Globus pallidus (tissue), 1 donor: ENCODE measurements at regions not wholly inside any gene's neighbourhood (a gene's known extent, or its start where the extent isn't known, plus 50 kb on each side); places are given as distances from the start of the nearest gene placed in this dataset.
A peak's percentile ranks its signal among the peaks of the same experiment; 100 is the strongest.
"Not testable (repeated sequence)": the region's sequence is repeated elsewhere in the genome, so short reads cannot be mapped to it uniquely, and the experiment has no call there.

Source experiments
- DNase-seq: peaks from one replicate; pipeline ENCODE4 v3.0.0-alpha.2; 2015; ENCODE audit warnings: low spot score

- no peak for DNase-seq
Measured at GRCh38 chr14:26655128-26655527, 57.3 kb upstream of the NOVA1 start.

- DNase-seq = no peak
Measured at GRCh38 chr14:26663506-26663905, 65.7 kb upstream of the NOVA1 start.

- not testable (repeated sequence) for DNase-seq
Measured at GRCh38 chr14:26678732-26679420, 81.0 kb upstream of the NOVA1 start.

- DNase-seq = no peak
Measured at GRCh38 chr14:26685401-26685800, 87.6 kb upstream of the NOVA1 start.

DNA sequence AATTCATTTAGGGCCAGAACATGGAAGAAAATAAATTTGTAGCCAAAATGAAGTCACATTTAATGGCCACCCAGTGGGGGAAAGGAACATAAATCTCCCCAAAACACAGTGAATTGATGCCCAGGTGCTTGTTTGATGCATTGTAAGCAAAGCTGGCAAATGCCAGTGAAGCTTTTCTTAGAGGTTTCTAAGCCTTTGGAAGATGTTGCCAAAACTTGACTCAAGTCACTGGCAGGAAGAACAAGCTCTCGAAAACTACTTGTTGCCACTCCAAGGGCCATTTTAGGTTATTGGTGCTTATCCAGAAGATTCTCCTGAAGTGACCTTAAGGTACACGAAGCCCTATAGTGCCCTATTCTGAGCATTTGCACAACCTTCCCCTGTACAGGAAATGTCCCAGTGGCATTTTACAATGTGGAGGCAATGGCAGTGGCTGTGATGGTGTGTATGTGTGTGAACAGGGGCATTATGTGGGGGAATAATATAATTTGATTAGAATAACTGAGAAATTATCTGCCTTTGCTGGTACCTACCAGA is 89.5 kb upstream of the NOVA1 start:
- peak; percentile 43 for DNase-seq

GRCh38 chr14:26694521-26694920 is 96.7 kb upstream of the NOVA1 start:
- DNase-seq = peak; percentile 2

DNA sequence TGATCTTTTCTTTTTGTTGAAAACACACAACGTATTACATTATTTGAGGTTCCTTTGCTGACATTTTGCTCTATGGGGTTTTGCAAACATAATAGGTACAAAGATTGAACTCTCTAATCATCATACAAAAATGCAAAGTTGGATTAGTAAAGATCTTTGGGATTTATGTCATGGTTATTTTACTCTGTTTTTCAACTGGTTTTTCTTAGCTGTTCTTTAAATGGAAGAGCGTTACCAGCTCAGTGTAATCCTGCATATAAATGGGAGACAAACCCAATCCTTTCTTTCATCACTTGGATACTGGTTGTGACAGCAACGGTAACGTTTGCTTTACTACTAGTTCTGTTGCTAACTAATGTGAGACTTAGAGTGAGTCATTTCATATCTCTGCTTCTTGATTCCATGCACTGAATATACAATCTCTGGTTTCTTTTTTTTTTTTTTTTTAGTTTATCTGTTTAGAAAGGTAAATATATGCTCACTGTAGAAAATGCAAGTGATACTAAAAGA is 104.9 kb upstream of the NOVA1 start:
- DNase-seq = no peak

- no peak for DNase-seq
Measured at GRCh38 chr14:26703686-26704366, 106.0 kb upstream of the NOVA1 start.

DNA sequence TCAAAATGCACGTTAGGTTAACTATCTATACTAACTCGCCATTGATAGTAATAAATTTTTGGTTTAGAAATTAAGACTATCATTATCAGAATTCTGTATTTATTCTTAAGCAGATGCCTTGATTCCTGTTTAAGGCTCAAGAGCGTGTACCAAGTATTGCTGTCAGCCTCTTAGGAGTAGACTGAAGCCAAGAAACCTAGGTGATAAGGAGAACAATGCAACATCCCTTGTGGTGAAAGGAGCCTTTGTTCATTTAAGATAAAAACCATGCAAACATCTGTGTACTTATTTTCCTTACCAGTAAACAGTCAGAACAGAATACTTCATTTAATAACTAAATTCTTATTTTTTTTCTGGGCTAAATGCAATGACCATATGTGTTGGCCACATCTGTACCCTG is 109.4 kb upstream of the NOVA1 start:
- no peak for DNase-seq

DNA sequence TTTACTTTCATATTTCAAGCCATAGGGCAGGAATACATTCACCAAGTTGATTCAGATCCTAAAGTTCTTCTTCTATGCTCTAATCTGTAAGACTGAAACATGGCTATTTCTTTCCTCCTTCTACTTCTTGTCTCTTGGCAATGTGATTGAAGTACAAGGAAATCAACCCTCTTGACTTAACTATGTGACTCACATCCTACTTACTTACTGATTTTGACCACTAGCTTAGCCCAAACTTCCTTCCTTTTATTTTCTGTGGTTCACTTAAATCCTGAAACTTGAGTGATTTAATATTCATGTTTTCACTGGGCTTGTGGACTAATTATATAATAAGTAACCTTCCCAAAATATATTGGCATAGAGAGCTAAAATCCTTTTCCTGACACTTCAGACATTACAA is 111.2 kb upstream of the NOVA1 start:
- no peak for DNase-seq

- DNase-seq = no peak
Measured at GRCh38 chr14:26719514-26719913, 121.7 kb upstream of the NOVA1 start.

GRCh38 chr14:26722258-26722657 is 124.4 kb upstream of the NOVA1 start:
- DNase-seq = no peak

DNA sequence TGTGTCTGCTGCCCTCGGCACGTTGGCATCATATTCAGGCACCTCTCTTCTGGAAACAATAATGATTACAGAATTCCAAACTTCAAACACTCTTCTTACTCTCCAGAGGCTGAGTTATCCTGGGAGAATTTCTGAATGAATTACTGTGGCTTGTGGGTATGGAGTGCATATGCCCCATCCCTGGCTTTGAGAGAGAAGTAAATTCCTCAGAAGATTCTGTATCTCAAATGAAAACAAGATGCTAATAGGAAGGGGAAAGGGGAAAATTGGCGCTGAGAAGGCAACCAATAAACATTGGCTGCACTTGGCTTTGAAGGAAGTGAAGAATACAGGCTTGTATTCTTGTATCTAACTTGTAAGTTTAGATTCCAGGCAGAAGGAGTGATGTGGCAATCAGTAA is 132.0 kb upstream of the NOVA1 start:
- no peak for DNase-seq

GRCh38 chr14:26730929-26731618 is 133.2 kb upstream of the NOVA1 start:
- DNase-seq = peak; percentile 29

- DNase-seq = no peak
Measured at GRCh38 chr14:26735811-26736210, 138.0 kb upstream of the NOVA1 start.

DNA sequence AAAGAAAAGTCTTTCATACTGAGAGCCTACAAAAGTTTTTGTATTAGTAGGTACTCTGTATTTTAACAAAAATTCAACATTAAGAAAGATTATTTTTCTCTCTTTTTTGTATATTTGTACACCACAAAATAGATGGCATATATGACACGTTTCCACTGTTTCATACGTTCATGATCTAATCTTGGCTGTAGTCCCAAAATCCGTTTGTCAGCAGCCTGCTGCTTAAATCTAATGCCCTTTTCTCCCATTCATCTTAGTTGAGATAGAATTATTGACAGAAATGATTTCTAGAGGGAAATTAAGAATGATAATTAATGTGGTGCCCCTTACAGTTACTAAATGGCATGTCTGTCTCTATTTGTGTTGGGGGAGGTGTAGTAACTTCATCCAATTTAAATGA is 140.7 kb upstream of the NOVA1 start:
- no peak for DNase-seq

- no peak for DNase-seq
Measured at GRCh38 chr14:26741711-26742212, 143.9 kb upstream of the NOVA1 start.

DNA sequence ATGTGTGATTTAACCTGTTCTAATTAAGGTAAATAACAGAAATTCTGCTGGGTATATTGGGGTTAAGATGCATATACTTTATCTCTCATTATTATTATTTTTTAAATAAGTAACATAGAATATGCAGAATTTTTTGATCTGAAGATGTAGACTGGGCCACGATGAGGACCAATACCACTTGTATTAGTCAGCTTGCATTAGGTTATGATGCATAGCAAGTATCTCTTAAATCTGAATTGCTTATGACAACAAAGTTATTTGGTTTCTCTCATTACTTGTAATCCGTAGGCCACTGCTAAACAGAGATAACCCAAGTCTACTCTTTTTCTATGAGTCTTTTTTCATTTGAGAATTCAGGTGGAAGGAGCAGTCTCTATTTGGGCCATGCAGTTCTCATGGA is 145.5 kb upstream of the NOVA1 start:
- DNase-seq = no peak

GRCh38 chr14:26744903-26745302 is 147.1 kb upstream of the NOVA1 start:
- DNase-seq = no peak

DNA sequence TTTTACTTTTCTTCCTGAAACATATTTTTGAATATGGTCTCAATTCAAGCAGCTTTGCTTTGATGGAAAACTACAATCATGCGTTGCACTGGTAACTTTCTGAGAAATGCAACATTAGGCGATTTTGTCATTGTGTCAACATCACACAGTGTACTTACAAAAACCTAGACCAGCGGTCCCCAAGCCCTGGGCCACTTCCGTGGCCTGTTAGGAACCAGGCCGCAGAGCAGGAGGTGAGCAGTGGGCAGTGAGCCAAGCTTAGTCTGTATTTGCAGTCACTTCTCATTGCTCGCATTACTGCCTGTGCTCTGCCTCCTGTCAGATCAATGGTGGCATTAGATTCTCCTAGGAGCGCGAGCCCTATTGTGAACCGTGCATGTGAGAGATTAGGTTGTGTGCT is 163.7 kb upstream of the NOVA1 start:
- DNase-seq = no peak

GRCh38 chr14:26765301-26765700 is 167.5 kb upstream of the NOVA1 start:
- DNase-seq = no peak

GRCh38 chr14:26765768-26766520 is 168.1 kb upstream of the NOVA1 start:
- DNase-seq = peak; percentile 13
